ENCODE measurements at regions not wholly inside any gene's neighbourhood (a gene's known extent, or its start where the extent isn't known, plus 50 kb on each side); places are given as distances from the start of the nearest gene placed in this dataset.

GRCh38 chr18:57202881-57203280 lies 56.0 kb downstream of the BOD1L2 start:
- DNase-seq, result no peak

- DNase-seq, result no peak
Observed at GRCh38 chr18:57205641-57206040, 58.8 kb downstream of the BOD1L2 start.

- DNase-seq, result no peak
Observed at GRCh38 chr18:57207124-57207916, 60.4 kb downstream of the BOD1L2 start.

GRCh38 chr18:57208047-57208446 lies 61.2 kb downstream of the BOD1L2 start:
- DNase-seq, result peak; percentile 6

DNA sequence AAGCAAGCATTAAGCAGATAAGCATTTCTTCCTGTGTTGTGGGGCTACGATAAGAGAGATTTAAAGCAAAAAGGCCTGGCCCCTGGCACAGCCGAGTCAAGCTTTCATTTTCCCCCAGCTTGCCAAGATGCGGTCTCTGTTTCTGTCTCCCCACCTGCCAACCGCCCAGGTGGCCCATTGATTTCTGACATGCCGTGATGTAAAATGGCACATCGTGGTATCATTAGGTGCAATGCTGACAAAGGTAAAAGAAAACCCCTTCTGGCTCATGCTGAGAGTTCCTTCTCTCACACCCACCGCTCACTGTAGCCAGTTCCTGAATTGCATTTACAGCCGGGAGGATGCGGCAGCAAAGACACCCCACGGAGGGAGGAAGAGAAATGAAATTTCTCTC lies 62.8 kb downstream of the BOD1L2 start:
- no peak for DNase-seq

- DNase-seq, result no peak
Observed at GRCh38 chr18:57210107-57210715, 63.3 kb downstream of the BOD1L2 start.

DNA sequence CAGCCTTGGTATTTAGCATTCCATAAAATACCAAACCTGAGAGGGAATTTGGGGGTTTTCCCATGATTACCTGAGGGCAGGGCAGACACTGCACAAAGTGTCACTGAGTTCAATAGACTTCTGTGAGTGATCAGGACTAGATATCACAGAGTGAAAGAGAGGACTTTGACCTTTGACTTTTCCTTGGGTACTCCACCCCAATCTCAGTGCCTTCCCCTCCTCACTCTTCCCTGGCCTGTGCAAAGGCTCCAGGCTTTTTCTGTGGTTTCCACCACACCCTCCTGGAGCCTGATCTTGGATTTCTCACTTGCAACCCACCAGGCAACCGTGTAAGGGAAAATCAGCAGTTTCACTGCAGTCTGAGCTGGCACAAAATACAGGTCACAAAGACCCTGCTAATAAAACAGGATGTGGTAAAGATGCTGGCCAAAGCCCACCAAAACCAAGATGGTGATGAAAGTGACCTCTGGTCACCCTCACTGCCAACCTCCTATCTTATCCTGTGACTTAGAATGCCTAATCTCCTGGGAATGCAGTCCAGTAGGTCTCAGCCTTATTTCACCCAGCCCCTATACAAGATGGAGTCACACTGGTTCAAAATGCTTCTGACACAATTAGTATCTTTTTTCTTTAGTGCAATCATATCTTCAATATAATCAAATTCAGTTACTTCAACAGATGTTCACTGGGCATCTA lies 64.0 kb downstream of the BOD1L2 start:
- no peak for DNase-seq

DNA sequence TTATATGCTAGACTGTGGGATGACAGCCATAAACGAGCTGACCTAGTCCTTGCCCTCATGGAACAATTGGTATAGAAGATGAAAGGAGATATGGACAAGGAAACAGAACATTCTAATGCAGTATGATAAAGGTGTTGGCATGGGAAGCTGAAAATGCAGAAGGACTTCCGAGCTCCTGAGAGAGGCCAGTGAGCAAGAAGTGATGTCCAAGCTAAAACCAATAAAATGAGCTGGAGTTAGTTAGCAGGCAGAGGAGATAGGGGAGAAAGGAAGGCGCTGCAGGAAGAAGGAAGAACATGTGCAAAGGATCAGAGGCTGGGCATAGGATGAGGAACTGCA lies 64.5 kb downstream of the BOD1L2 start:
- DNase-seq, result no peak

DNA sequence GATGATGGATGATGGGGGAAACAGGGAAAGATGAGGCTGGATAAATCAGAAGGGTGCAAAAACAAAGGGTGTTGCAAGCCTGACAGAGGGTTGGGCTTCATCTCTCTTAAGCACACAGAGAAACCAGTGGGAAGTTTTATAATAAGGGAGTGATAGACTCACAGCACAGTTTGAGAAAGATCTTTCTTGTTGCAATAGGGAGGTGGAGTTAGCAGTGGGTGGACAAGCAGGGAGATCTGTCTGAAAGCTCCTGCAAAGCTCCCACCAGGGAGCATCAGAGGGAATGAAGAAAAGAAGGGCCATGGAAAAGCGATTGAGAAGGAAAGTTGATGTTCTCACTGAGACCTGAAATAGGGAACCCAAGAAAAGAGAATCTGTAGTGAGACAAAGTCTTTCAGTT lies 64.9 kb downstream of the BOD1L2 start:
- DNase-seq, result no peak

- no peak for DNase-seq
Observed at GRCh38 chr18:57212678-57213077, 65.8 kb downstream of the BOD1L2 start.

- DNase-seq, result no peak
Observed at GRCh38 chr18:57214976-57215375, 68.1 kb downstream of the BOD1L2 start.

DNA sequence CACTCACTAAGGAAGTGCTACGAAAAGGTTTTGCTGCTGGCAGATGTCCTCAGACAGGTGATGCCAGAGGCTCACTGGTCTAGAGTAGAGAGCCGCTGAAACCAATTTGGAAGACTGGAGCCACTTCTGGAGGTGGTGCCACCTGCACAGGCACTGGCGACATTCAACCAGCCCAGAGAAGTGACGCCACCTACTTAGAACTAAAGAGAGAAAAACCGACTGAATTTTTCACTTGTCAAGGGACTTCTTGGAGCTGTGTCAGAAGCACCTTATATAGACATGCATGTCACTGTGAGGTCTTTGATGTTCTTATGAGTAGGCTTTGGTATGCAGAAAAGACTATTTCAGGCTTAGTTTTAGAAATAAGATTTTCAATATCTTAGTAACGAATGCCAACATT lies 71.4 kb downstream of the BOD1L2 start:
- DNase-seq, result no peak

DNA sequence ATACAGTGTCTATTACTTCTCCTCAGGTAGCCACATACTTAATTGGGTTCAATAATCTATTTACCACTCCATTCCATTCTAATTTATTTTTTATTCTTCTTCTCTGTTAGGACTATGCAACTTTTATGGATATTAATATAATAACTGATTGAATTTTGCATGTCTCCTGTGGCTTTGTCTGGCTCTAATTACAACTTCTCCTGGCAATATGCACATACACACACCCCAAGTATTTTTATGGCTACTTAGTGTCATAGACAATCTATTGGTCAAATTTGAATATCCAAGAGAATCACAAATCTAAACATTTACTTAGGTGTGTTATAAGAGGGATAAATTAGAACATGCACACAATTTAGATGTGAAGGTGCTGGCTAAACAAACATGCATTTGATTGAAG lies 73.1 kb downstream of the BOD1L2 start:
- DNase-seq, result no peak

GRCh38 chr18:57220480-57220879 lies 73.6 kb downstream of the BOD1L2 start:
- DNase-seq, result no peak

- no peak for DNase-seq
Observed at GRCh38 chr18:57220930-57221483, 74.1 kb downstream of the BOD1L2 start.

- DNase-seq, result no peak
Observed at GRCh38 chr18:57223144-57223870, 76.4 kb downstream of the BOD1L2 start.

DNA sequence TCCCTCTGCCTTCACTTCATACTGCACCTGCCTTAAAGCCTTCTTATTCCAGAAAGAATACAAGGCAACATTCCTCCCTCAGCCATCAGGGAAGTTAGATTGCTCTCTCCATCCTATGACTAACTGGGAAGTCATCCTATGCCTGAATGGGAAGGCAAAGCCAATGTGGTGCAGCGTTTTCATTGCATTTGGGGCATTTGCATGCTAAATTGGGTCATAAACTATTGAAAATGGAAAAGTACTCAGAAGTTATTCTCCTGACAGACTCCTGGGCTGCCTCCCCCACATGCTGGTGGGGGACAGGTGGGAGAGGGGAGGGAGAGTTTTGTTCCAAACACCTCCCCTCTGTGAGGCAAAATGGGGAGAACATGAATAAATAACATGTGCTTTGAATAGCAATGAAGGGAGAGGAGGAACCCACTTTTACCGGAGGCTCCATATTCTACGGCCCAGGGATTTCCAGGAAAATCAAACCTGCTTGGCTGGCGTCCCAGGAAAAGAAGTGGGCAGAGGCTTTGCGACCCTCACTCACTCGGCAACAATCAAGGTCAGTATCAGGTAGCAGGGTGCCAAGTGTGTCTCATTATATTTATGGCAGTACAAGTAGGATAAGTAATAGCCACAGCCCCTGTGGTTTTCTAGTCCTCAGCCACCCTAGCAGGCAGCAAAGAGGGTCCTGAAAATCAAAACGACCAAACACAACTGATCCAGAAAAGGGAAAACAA lies 84.1 kb downstream of the BOD1L2 start:
- no peak for DNase-seq

GRCh38 chr18:57231864-57232263 lies 85.0 kb downstream of the BOD1L2 start:
- DNase-seq, result no peak

DNA sequence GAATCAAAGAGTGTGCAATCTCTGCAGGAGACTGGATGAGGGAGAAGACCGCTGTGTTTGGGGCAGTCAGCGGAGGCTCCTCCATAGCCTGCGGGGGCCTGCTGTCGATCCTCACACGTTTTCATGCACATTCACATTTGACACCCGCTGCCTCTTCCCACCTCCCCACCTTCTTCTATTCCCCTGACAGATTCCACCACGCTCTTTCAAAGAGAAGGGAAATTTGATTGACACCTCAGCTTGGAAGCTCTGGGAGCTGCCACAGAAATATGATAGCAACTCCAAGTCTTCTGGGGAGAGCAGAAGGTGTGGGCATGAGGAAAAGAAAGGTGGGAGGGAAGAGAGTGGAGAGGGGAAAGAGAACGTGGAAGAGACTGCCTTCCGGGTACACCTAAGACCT lies 87.5 kb downstream of the BOD1L2 start:
- no peak for DNase-seq

- no peak for DNase-seq
Observed at GRCh38 chr18:57241869-57242268, 95.0 kb downstream of the BOD1L2 start.

- no peak for DNase-seq
Observed at GRCh38 chr18:57242285-57242684, 95.4 kb downstream of the BOD1L2 start.

DNA sequence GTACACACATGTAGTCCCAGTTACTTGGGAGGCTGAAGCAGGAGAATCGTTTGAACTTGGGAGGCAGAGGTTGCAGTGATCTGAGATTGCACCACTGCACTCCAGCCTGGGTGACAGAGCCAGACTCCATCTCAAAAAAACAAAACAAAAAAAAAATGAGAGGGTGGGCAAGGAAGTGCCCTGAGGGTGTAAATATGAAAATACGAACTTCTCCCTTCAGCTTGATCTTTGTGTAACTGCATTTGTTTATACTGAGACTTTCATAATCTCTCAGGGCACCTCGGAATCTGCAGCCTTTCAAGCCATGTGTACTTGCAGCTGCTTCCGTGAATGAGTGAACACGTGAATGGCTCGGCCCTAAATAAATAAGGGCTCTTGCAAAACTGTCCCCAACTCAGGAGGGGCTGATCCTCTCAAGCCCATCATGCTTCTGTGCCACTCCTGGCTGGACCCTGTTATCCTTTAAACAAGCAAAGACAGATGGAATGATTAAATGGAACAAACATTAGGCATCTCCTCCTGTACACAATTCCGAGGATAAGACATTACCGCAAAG lies 96.8 kb downstream of the BOD1L2 start:
- no peak for DNase-seq

All from NCI-H187 treated with DMSO at 0.1 percent for 48 hours (cell line).